Loucy (cell line): ENCODE measurements at regions not wholly inside any gene's neighbourhood (a gene's known extent, or its start where the extent isn't known, plus 50 kb on each side); places are given as distances from the start of the nearest gene placed in this dataset.

ENCODE experiments used
- H2AFZ ChIP-seq: fragments of 200-600 bp; sonication (generic); 2 replicates; pipeline ENCODE4 v1.6.0; 2016; ENCODE audit warnings: antibody characterized with exemption, mild to moderate bottlenecking, low read length, moderate library complexity
- H3F3A ChIP-seq: fragments of 200-600 bp; 2 replicates; pipeline ENCODE4 v1.6.0; 2016; ENCODE audit warnings: antibody characterized with exemption, low read depth, mild to moderate bottlenecking
- H3K27me3 ChIP-seq: fragments of 200-600 bp; sonication (generic); 2 replicates; pipeline ENCODE4 v1.6.1; 2014; ENCODE audit warnings: low read length, mild to moderate bottlenecking; ENCODE audit not compliant: insufficient read depth, poor library complexity, severe bottlenecking
- H3K36me3 ChIP-seq: fragments of 200-600 bp; sonication (generic); 2 replicates; pipeline ENCODE4 v1.6.1; 2016; ENCODE audit warnings: low read length; ENCODE audit not compliant: insufficient read depth
- H3K4me1 ChIP-seq: fragments of 200-600 bp; sonication (generic); 2 replicates; pipeline ENCODE4 v1.5.1; 2014; ENCODE audit warnings: low read length, mild to moderate bottlenecking; ENCODE audit not compliant: insufficient read depth, poor library complexity, severe bottlenecking
- H3K4me2 ChIP-seq: fragments of 200-600 bp; sonication (generic); 2 replicates; pipeline ENCODE4 v1.6.0; 2014; ENCODE audit warnings: antibody characterized with exemption, low read length, low read depth, mild to moderate bottlenecking; ENCODE audit not compliant: poor library complexity, severe bottlenecking
- H3K4me3 ChIP-seq: fragments of 200-600 bp; sonication (generic); 2 replicates; pipeline ENCODE4 v1.5.1; 2014; ENCODE audit warnings: low read length, mild to moderate bottlenecking, mixed read lengths; ENCODE audit not compliant: poor library complexity, severe bottlenecking
- H3K79me2 ChIP-seq: fragments of 200-600 bp; sonication (generic); 2 replicates; pipeline ENCODE4 v1.6.1; 2014; ENCODE audit warnings: low read length; ENCODE audit not compliant: insufficient read depth
- H3K9ac ChIP-seq: fragments of 200-600 bp; sonication (generic); 2 replicates; pipeline ENCODE4 v1.6.0; 2014; ENCODE audit warnings: mild to moderate bottlenecking, low read depth, low read length, moderate library complexity; ENCODE audit not compliant: poor library complexity, severe bottlenecking
- H3K9me2 ChIP-seq: fragments of 200-600 bp; sonication (generic); replicated peaks from 2 replicates; pipeline ENCODE4 v1.6.1; 2016; ENCODE audit warnings: low read depth, low read length, mixed read lengths
- H3K9me3 ChIP-seq: fragments of 200-600 bp; sonication (generic); 2 replicates; pipeline ENCODE4 v1.6.1; 2014; ENCODE audit warnings: mild to moderate bottlenecking, antibody characterized with exemption, low read length, low read depth; ENCODE audit not compliant: insufficient read depth
- H4K20me1 ChIP-seq: fragments of 200-600 bp; sonication (generic); 2 replicates; pipeline ENCODE4 v1.6.0; 2014; ENCODE audit warnings: antibody characterized with exemption, low read length, mild to moderate bottlenecking; ENCODE audit not compliant: insufficient read depth, poor library complexity, severe bottlenecking
- EZH2phosphoT487 ChIP-seq: fragments of 200-600 bp; IDR thresholded peaks from 2 replicates; pipeline ENCODE4 v1.6.1; 2018; ENCODE audit warnings: antibody characterized with exemption, mild to moderate bottlenecking, moderate library complexity, borderline replicate concordance
- TF ChIP-seq, protein P1 (sequence below): fragments of 200-600 bp; sonication (generic); conservative IDR thresholded peaks from 2 replicates; pipeline ENCODE4 v1.5.1; 2014; ENCODE audit warnings: mild to moderate bottlenecking, antibody characterized with exemption, low read length

DNA sequence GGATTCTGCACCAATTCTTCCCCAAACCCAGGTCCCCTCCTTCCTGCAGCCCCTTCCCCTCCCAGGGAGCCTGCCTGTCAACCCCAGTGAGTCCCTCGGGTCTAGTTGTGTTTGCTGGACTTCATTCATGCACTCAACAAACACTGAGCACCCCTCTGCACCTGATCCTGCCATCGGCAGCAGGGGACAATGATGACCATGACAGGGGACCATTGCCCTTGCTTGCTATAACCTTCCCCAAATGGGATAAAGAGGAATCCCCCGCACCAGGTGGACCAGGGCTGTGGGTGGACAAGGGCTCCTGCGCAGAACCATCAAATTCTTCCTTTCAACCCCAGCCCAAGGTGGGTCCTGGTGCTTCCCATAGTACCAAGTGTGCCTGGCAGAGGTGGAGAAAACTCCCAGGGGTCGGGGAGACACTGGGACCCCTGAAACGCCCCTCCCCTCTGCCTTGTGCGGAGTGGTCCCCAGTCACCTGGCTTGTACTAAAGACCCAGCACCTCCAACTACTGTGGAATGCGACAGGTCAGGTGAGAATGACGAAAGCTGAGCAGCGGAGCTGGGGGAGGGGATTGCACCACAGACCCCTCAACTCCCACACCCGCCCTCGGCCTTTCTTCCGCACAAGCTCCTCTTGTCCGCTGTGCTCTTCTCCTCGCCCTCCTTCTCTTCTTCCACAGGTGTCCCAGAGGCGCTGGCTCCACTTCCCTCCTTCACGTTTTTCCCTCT, 119.9 kb upstream of the ZNF217 start:
- no peak overlapping the region for H3K4me2 ChIP-seq
- no peaks in the 10 kb centered on the region for H3K9me2 ChIP-seq
- H2AFZ ChIP-seq, result no peak overlapping the region
- no peaks in the 10 kb centered on the region for H3K79me2 ChIP-seq
- peaks cover 7% of the 10 kb centered on the region for H3K4me1 ChIP-seq
- no peak for TF ChIP-seq EZH2phosphoT487
- TF ChIP-seq, protein P1, sequence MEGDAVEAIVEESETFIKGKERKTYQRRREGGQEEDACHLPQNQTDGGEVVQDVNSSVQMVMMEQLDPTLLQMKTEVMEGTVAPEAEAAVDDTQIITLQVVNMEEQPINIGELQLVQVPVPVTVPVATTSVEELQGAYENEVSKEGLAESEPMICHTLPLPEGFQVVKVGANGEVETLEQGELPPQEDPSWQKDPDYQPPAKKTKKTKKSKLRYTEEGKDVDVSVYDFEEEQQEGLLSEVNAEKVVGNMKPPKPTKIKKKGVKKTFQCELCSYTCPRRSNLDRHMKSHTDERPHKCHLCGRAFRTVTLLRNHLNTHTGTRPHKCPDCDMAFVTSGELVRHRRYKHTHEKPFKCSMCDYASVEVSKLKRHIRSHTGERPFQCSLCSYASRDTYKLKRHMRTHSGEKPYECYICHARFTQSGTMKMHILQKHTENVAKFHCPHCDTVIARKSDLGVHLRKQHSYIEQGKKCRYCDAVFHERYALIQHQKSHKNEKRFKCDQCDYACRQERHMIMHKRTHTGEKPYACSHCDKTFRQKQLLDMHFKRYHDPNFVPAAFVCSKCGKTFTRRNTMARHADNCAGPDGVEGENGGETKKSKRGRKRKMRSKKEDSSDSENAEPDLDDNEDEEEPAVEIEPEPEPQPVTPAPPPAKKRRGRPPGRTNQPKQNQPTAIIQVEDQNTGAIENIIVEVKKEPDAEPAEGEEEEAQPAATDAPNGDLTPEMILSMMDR, result no peak
- no peak overlapping the region for H3K4me3 ChIP-seq
- no peaks in the 10 kb centered on the region for H3K36me3 ChIP-seq
- H3K9me3 ChIP-seq, result no peaks in the 10 kb centered on the region
- peaks cover 4% of the 10 kb centered on the region; the same call in 1 of the 2 replicates for H3F3A ChIP-seq
- H3K9ac ChIP-seq, result no peak overlapping the region
- no peaks in the 10 kb centered on the region for H3K27me3 ChIP-seq
- no peaks in the 10 kb centered on the region for H4K20me1 ChIP-seq

DNA sequence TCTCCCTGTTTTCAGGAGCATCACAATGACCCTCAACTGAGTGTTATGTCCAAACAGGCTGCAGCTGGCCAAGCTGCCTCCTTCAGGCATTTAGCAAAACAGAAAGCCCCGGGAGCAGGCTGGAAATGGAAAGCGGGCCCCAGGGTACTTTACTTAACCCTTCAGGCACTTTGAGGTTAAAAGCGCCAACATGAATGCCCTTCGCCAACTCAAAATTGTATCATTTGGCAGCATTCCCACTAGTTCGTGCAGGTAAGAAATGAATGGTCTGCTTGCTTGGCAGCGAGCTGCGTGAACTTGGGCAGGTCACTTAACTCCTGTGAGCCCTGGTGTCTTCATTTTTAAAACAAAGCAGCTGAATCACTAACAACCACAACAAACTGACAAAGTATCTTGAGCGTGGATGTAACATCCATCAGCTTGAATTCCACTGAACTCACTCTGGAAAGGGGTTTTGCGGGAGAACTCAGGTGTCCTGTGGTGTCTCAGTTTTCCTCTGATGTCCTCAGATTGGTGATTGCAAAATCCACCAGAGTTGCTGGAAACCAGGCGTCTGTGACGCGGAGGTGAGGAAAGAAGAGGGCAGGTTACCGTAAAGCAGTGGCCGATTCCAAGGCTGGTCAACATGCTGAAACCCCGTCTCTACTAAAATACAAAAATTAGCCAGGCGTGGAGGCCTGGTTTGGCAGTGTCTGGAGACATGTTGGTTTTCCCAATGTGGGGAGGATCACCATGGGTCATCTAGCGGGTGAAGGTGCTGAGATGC, 118.8 kb upstream of the ZNF217 start:
- TF ChIP-seq, protein P1, result no peak
- TF ChIP-seq EZH2phosphoT487, result no peak
- Histone ChIP-seq H2AFZ (no peak overlapping the region), H3K4me1 (peaks cover 17% of the 10 kb centered on the region)

DNA sequence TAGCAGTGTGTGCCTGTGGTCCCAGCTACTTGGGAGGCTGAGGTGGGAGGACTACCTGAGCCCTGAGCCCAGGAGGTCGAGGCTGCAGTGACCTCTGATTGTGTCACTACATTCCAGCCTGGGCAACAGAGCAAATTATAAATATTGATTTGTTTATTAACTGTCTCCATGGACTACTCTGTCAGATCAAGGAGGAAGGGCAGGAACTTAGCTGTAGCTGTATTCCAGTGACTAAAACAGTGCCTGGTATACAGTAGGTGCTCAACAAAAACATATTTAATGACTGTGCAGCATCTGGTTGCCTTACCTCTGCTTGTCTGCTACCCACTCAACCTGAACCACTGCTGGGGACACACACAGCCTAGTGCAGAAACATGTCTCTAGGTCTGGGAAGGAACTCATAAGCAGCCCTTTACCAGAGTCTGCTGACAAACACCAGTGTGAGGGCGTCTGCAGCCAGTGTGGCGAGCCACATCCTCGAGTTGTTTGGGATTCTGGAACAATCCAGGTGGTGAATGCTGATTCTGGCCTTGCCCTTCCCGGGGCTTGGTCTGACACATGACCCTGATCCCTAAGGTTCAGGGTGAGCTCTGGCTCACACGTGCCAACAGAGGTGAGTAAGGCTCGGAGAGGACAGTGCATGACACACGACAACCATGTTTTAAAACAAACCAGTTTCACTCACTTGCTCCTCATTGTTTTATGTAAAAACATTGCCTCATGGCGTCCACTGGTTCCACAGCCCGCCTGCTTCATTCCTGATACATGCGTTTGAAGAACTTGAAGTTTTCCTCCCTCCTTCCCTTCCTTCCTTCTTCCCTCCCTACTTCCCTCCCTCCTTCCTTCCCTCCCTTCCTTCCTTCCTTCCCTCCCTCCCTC, 117.9 kb upstream of the ZNF217 start:
- TF ChIP-seq EZH2phosphoT487, result no peak
- TF ChIP-seq, protein P1, result no peak
- Histone ChIP-seq H4K20me1 (no peaks in the 10 kb centered on the region), H3K9me3 (no peaks in the 10 kb centered on the region), H3K4me1 (peaks cover 26% of the 10 kb centered on the region), H3K9me2 (no peaks in the 10 kb centered on the region), H3K4me2 (no peak overlapping the region), H3K36me3 (no peaks in the 10 kb centered on the region), H3K79me2 (no peaks in the 10 kb centered on the region), H3K9ac (no peak overlapping the region), H3K4me3 (no peak overlapping the region), H2AFZ (no peak overlapping the region), H3F3A (peaks cover 19% of the 10 kb centered on the region), H3K27me3 (no peaks in the 10 kb centered on the region)

More for the DNA sequence above, 118.8 kb upstream of the ZNF217 start:
- Histone ChIP-seq H3K4me2 (no peak overlapping the region), H3K9me3 (no peaks in the 10 kb centered on the region), H3F3A (peaks cover 12% of the 10 kb centered on the region), H3K9ac (no peak overlapping the region), H3K9me2 (no peaks in the 10 kb centered on the region), H3K4me3 (no peak overlapping the region), H4K20me1 (no peaks in the 10 kb centered on the region), H3K79me2 (no peaks in the 10 kb centered on the region), H3K36me3 (no peaks in the 10 kb centered on the region), H3K27me3 (no peaks in the 10 kb centered on the region)
